ENCODE measurements at regions not wholly inside any gene's neighbourhood (a gene's known extent, or its start where the extent isn't known, plus 50 kb on each side); places are given as distances from the start of the nearest gene placed in this dataset.

GRCh38 chr4:111022758-111023157, 399.9 kb upstream of the PITX2 start:
- H3K4me3 ChIP-seq (ENCODE audit: low read depth in 1 of 5, low read length in 5 of 5) = no peak overlapping the region
- H3K9me3 ChIP-seq (ENCODE audit: control insufficient read depth in 5 of 5, low read length in 5 of 5) = no peaks in the 10 kb centered on the region
- no peaks in the 10 kb centered on the region for H3K36me3 ChIP-seq (ENCODE audit: control insufficient read depth in 5 of 5, insufficient read depth in 5 of 5, low read length in 5 of 5)

GRCh38 chr4:111027526-111027925, 404.6 kb upstream of the PITX2 start:
- no peak overlapping the region for H3K27ac ChIP-seq (ENCODE audit: low read depth, low read length)
- H3K4me1 ChIP-seq (ENCODE audit: control insufficient read depth in 5 of 5, insufficient read depth in 5 of 5, low read length in 5 of 5) = no peaks in the 10 kb centered on the region
- no peak overlapping the region for H3K9ac ChIP-seq (ENCODE audit: low read length in 5 of 5)
- no peaks in the 10 kb centered on the region for H3K36me3 ChIP-seq (ENCODE audit: control insufficient read depth in 5 of 5, insufficient read depth in 5 of 5, low read length in 5 of 5)
- no peak overlapping the region for H3K4me3 ChIP-seq (ENCODE audit: low read depth in 1 of 5, low read length in 5 of 5)
- H3K27me3 ChIP-seq (ENCODE audit: control insufficient read depth in 5 of 5, insufficient read depth in 4 of 5, low read length in 5 of 5) = no peaks in the 10 kb centered on the region
- peaks cover 0 to 2% (median 0%) of the 10 kb centered on the region in 5 donors for H3K9me3 ChIP-seq (ENCODE audit: control insufficient read depth in 5 of 5, low read length in 5 of 5)

More at GRCh38 chr4:111022758-111023157, 399.9 kb upstream of the PITX2 start:
- Histone ChIP-seq H3K27ac (ENCODE audit: low read depth, low read length) (no peak overlapping the region), H3K27me3 (ENCODE audit: control insufficient read depth in 5 of 5, insufficient read depth in 4 of 5, low read length in 5 of 5) (no peaks in the 10 kb centered on the region), H3K9ac (ENCODE audit: low read length in 5 of 5) (no peak overlapping the region), H3K4me1 (ENCODE audit: control insufficient read depth in 5 of 5, insufficient read depth in 5 of 5, low read length in 5 of 5) (no peaks in the 10 kb centered on the region)

- H3K27ac ChIP-seq (ENCODE audit: low read depth, low read length) = no peak overlapping the region
- H3K4me3 ChIP-seq (ENCODE audit: low read depth in 1 of 5, low read length in 5 of 5) = no peak overlapping the region
- no peaks in the 10 kb centered on the region for H3K36me3 ChIP-seq (ENCODE audit: control insufficient read depth in 5 of 5, insufficient read depth in 5 of 5, low read length in 5 of 5)
- H3K27me3 ChIP-seq (ENCODE audit: control insufficient read depth in 5 of 5, insufficient read depth in 4 of 5, low read length in 5 of 5) = no peaks in the 10 kb centered on the region
- H3K9ac ChIP-seq (ENCODE audit: low read length in 5 of 5) = no peak overlapping the region
- peaks cover 0 to 2% (median 0%) of the 10 kb centered on the region in 5 donors for H3K9me3 ChIP-seq (ENCODE audit: control insufficient read depth in 5 of 5, low read length in 5 of 5)
- H3K4me1 ChIP-seq (ENCODE audit: control insufficient read depth in 5 of 5, insufficient read depth in 5 of 5, low read length in 5 of 5) = no peaks in the 10 kb centered on the region
These were observed 405.9 kb upstream of the PITX2 start for GRCh38 chr4:111028795-111029194.

GRCh38 chr4:111031001-111031579, 408.2 kb upstream of the PITX2 start:
- Histone ChIP-seq H3K9me3 (ENCODE audit: control insufficient read depth in 5 of 5, low read length in 5 of 5) (peaks cover 0 to 2% (median 0%) of the 10 kb centered on the region in 5 donors), H3K9ac (ENCODE audit: low read length in 5 of 5) (no peak overlapping the region), H3K4me1 (ENCODE audit: control insufficient read depth in 5 of 5, insufficient read depth in 5 of 5, low read length in 5 of 5) (no peaks in the 10 kb centered on the region), H3K27ac (ENCODE audit: low read depth, low read length) (no peak overlapping the region), H3K4me3 (ENCODE audit: low read depth in 1 of 5, low read length in 5 of 5) (no peak overlapping the region), H3K36me3 (ENCODE audit: control insufficient read depth in 5 of 5, insufficient read depth in 5 of 5, low read length in 5 of 5) (no peaks in the 10 kb centered on the region), H3K27me3 (ENCODE audit: control insufficient read depth in 5 of 5, insufficient read depth in 4 of 5, low read length in 5 of 5) (no peaks in the 10 kb centered on the region)

- Histone ChIP-seq H3K4me1 (ENCODE audit: control insufficient read depth in 5 of 5, insufficient read depth in 5 of 5, low read length in 5 of 5) (no peaks in the 10 kb centered on the region), H3K9ac (ENCODE audit: low read length in 5 of 5) (no peak overlapping the region), H3K36me3 (ENCODE audit: control insufficient read depth in 5 of 5, insufficient read depth in 5 of 5, low read length in 5 of 5) (no peaks in the 10 kb centered on the region), H3K4me3 (ENCODE audit: low read depth in 1 of 5, low read length in 5 of 5) (no peak overlapping the region), H3K27me3 (ENCODE audit: control insufficient read depth in 5 of 5, insufficient read depth in 4 of 5, low read length in 5 of 5) (no peaks in the 10 kb centered on the region), H3K9me3 (ENCODE audit: control insufficient read depth in 5 of 5, low read length in 5 of 5) (peaks cover 0 to 2% (median 0%) of the 10 kb centered on the region in 5 donors), H3K27ac (ENCODE audit: low read depth, low read length) (no peak overlapping the region)
These were observed 408.7 kb upstream of the PITX2 start for GRCh38 chr4:111031596-111031995.

GRCh38 chr4:111037591-111038360, 414.9 kb upstream of the PITX2 start:
- no peaks in the 10 kb centered on the region for H3K9me3 ChIP-seq (ENCODE audit: control insufficient read depth in 5 of 5, low read length in 5 of 5)
- no peaks in the 10 kb centered on the region for H3K27me3 ChIP-seq (ENCODE audit: control insufficient read depth in 5 of 5, insufficient read depth in 4 of 5, low read length in 5 of 5)
- no peak overlapping the region for H3K4me3 ChIP-seq (ENCODE audit: low read depth in 1 of 5, low read length in 5 of 5)
- H3K9ac ChIP-seq (ENCODE audit: low read length in 5 of 5) = no peak overlapping the region
- no peaks in the 10 kb centered on the region for H3K36me3 ChIP-seq (ENCODE audit: control insufficient read depth in 5 of 5, insufficient read depth in 5 of 5, low read length in 5 of 5)
- H3K27ac ChIP-seq (ENCODE audit: low read depth, low read length) = no peak overlapping the region
- H3K4me1 ChIP-seq (ENCODE audit: control insufficient read depth in 5 of 5, insufficient read depth in 5 of 5, low read length in 5 of 5) = no peaks in the 10 kb centered on the region

GRCh38 chr4:111040904-111041303, 418.0 kb upstream of the PITX2 start:
- H3K27ac ChIP-seq (ENCODE audit: low read depth, low read length) = no peak overlapping the region
- no peaks in the 10 kb centered on the region for H3K36me3 ChIP-seq (ENCODE audit: control insufficient read depth in 5 of 5, insufficient read depth in 5 of 5, low read length in 5 of 5)
- H3K9ac ChIP-seq (ENCODE audit: low read length in 5 of 5) = no peak overlapping the region
- no peaks in the 10 kb centered on the region for H3K27me3 ChIP-seq (ENCODE audit: control insufficient read depth in 5 of 5, insufficient read depth in 4 of 5, low read length in 5 of 5)
- no peaks in the 10 kb centered on the region for H3K9me3 ChIP-seq (ENCODE audit: control insufficient read depth in 5 of 5, low read length in 5 of 5)
- no peak overlapping the region for H3K4me3 ChIP-seq (ENCODE audit: low read depth in 1 of 5, low read length in 5 of 5)
- no peaks in the 10 kb centered on the region for H3K4me1 ChIP-seq (ENCODE audit: control insufficient read depth in 5 of 5, insufficient read depth in 5 of 5, low read length in 5 of 5)

GRCh38 chr4:111043286-111043685, 420.4 kb upstream of the PITX2 start:
- Histone ChIP-seq H3K36me3 (ENCODE audit: control insufficient read depth in 5 of 5, insufficient read depth in 5 of 5, low read length in 5 of 5) (no peaks in the 10 kb centered on the region), H3K9me3 (ENCODE audit: control insufficient read depth in 5 of 5, low read length in 5 of 5) (peaks cover 0 to 3% (median 1%) of the 10 kb centered on the region in 5 donors), H3K27ac (ENCODE audit: low read depth, low read length) (no peak overlapping the region), H3K27me3 (ENCODE audit: control insufficient read depth in 5 of 5, insufficient read depth in 4 of 5, low read length in 5 of 5) (no peaks in the 10 kb centered on the region), H3K4me1 (ENCODE audit: control insufficient read depth in 5 of 5, insufficient read depth in 5 of 5, low read length in 5 of 5) (no peaks in the 10 kb centered on the region), H3K4me3 (ENCODE audit: low read depth in 1 of 5, low read length in 5 of 5) (no peak overlapping the region), H3K9ac (ENCODE audit: low read length in 5 of 5) (no peak overlapping the region)

- no peaks in the 10 kb centered on the region for H3K36me3 ChIP-seq (ENCODE audit: control insufficient read depth in 5 of 5, insufficient read depth in 5 of 5, low read length in 5 of 5)
- H3K27ac ChIP-seq (ENCODE audit: low read depth, low read length) = no peak overlapping the region
- H3K4me1 ChIP-seq (ENCODE audit: control insufficient read depth in 5 of 5, insufficient read depth in 5 of 5, low read length in 5 of 5) = no peaks in the 10 kb centered on the region
- peaks cover 0 to 11% (median 5%) of the 10 kb centered on the region in 5 donors for H3K9me3 ChIP-seq (ENCODE audit: control insufficient read depth in 5 of 5, low read length in 5 of 5)
- H3K9ac ChIP-seq (ENCODE audit: low read length in 5 of 5) = no peak overlapping the region
- H3K4me3 ChIP-seq (ENCODE audit: low read depth in 1 of 5, low read length in 5 of 5) = no peak overlapping the region
- no peaks in the 10 kb centered on the region for H3K27me3 ChIP-seq (ENCODE audit: control insufficient read depth in 5 of 5, insufficient read depth in 4 of 5, low read length in 5 of 5)
These were observed 423.1 kb upstream of the PITX2 start for GRCh38 chr4:111045992-111046391.

GRCh38 chr4:111046811-111047210, 423.9 kb upstream of the PITX2 start:
- no peaks in the 10 kb centered on the region for H3K27me3 ChIP-seq (ENCODE audit: control insufficient read depth in 5 of 5, insufficient read depth in 4 of 5, low read length in 5 of 5)
- H3K4me3 ChIP-seq (ENCODE audit: low read depth in 1 of 5, low read length in 5 of 5) = no peak overlapping the region
- no peak overlapping the region for H3K9ac ChIP-seq (ENCODE audit: low read length in 5 of 5)
- no peaks in the 10 kb centered on the region for H3K4me1 ChIP-seq (ENCODE audit: control insufficient read depth in 5 of 5, insufficient read depth in 5 of 5, low read length in 5 of 5)
- H3K36me3 ChIP-seq (ENCODE audit: control insufficient read depth in 5 of 5, insufficient read depth in 5 of 5, low read length in 5 of 5) = no peaks in the 10 kb centered on the region
- no peak overlapping the region for H3K27ac ChIP-seq (ENCODE audit: low read depth, low read length)
- peaks cover 0 to 11% (median 5%) of the 10 kb centered on the region in 5 donors for H3K9me3 ChIP-seq (ENCODE audit: control insufficient read depth in 5 of 5, low read length in 5 of 5)

All from subcutaneous abdominal adipose tissue (tissue), 5 donors.